Neural cell (in vitro differentiated cells): ENCODE measurements at regions not wholly inside any gene's neighbourhood (a gene's known extent, or its start where the extent isn't known, plus 50 kb on each side); places are given as distances from the start of the nearest gene placed in this dataset.

ENCODE experiments used
- H2AFZ ChIP-seq: fragments of 200-600, 300-800 bp; sonication (generic), shearing (Covaris generic); 2 replicates; pipeline ENCODE4 v1.6.0; 2014; ENCODE audit warnings: low read depth, mild to moderate bottlenecking, antibody characterized with exemption, low read length, moderate library complexity
- H3F3A ChIP-seq: fragments of 200-600 bp; shearing (Covaris generic); 2 replicates; pipeline ENCODE4 v1.6.1; 2016; ENCODE audit warnings: mild to moderate bottlenecking, moderate library complexity, mixed read lengths, antibody characterized with exemption, low read length; ENCODE audit not compliant: insufficient read depth, poor library complexity, severe bottlenecking
- H3K27ac ChIP-seq: fragments of 200-600, 300-800 bp; sonication (generic), shearing (Covaris generic); 2 replicates; pipeline ENCODE4 v1.5.1; 2014; ENCODE audit warnings: mild to moderate bottlenecking, low read length, moderate library complexity
- H3K27me3 ChIP-seq: fragments of 300-800, 200-600 bp; sonication (generic), shearing (Covaris generic); 2 replicates; pipeline ENCODE4 v1.6.0; 2014; ENCODE audit warnings: mild to moderate bottlenecking, low read depth, low read length, moderate library complexity; ENCODE audit not compliant: insufficient read depth
- H3K36me3 ChIP-seq: fragments of 300-800, 200-600 bp; sonication (generic), shearing (Covaris generic); 2 replicates; pipeline ENCODE4 v1.5.1; 2014; ENCODE audit warnings: mild to moderate bottlenecking, antibody characterized with exemption, low read length, moderate library complexity; ENCODE audit not compliant: insufficient read depth
- H3K4me2 ChIP-seq: fragments of 300-800, 200-600 bp; sonication (generic), shearing (Covaris generic); 2 replicates; pipeline ENCODE4 v1.6.0; 2014; ENCODE audit warnings: mild to moderate bottlenecking, low read length
- H3K4me3 ChIP-seq: fragments of 300-800, 200-600 bp; sonication (generic), shearing (Covaris generic); 2 replicates; pipeline ENCODE4 v1.5.1; 2014; ENCODE audit warnings: mild to moderate bottlenecking, low read length, moderate library complexity
- H3K79me2 ChIP-seq: fragments of 200-600 bp; shearing (Covaris generic); replicated peaks from 2 replicates; pipeline ENCODE4 v1.6.0; 2014; ENCODE audit warnings: mild to moderate bottlenecking, low read length, moderate library complexity; ENCODE audit not compliant: insufficient read depth
- H3K9ac ChIP-seq: fragments of 300-800, 200-600 bp; sonication (generic), shearing (Covaris generic); 2 replicates; pipeline ENCODE4 v1.6.1; 2016; ENCODE audit warnings: mild to moderate bottlenecking, low read length, mixed read lengths
- H3K9me2 ChIP-seq: fragments of 200-600 bp; shearing (Covaris generic); 2 replicates; pipeline ENCODE4 v1.6.1; 2016; ENCODE audit warnings: mild to moderate bottlenecking, low read length, mixed read lengths; ENCODE audit not compliant: insufficient read depth
- H3K9me3 ChIP-seq: fragments of 200-600, 300-800 bp; sonication (generic), shearing (Covaris generic); 2 replicates; pipeline ENCODE4 v1.6.1; 2016; ENCODE audit warnings: mild to moderate bottlenecking, mixed run types, low read length, moderate library complexity, mixed read lengths
- H4K20me1 ChIP-seq: fragments of 200-600 bp; shearing (Covaris generic); 2 replicates; pipeline ENCODE4 v1.6.1; 2016; ENCODE audit warnings: mild to moderate bottlenecking, mixed run types; ENCODE audit not compliant: insufficient read depth
- CTCF ChIP-seq: fragments of 450-650 bp; IDR thresholded peaks from 2 replicates; pipeline ENCODE4 v1.5.1; 2014; ENCODE audit warnings: antibody characterized with exemption, mild to moderate bottlenecking, moderate library complexity; ENCODE audit not compliant: poor library complexity, severe bottlenecking
- EP300 ChIP-seq: fragments of 450-650 bp; conservative IDR thresholded peaks from 2 replicates; pipeline ENCODE4 v1.6.1; 2014; ENCODE audit warnings: antibody characterized with exemption, mild to moderate bottlenecking, moderate library complexity; ENCODE audit not compliant: poor library complexity, severe bottlenecking
- EZH2 ChIP-seq: fragments of 200-600, 300-800 bp; shearing (Covaris generic), sonication (generic); IDR thresholded peaks from 2 replicates; pipeline ENCODE4 v1.6.1; 2014; ENCODE audit warnings: antibody characterized with exemption, low read length, borderline replicate concordance, mild to moderate bottlenecking; ENCODE audit not compliant: insufficient read depth, poor library complexity, severe bottlenecking
- MXI1 ChIP-seq: fragments of 450-650 bp; conservative IDR thresholded peaks from 2 replicates; pipeline ENCODE4 v1.6.1; 2014; ENCODE audit warnings: antibody characterized with exemption, mild to moderate bottlenecking; ENCODE audit not compliant: poor library complexity, severe bottlenecking
- POLR2AphosphoS5 ChIP-seq: IDR thresholded peaks from 2 replicates; pipeline ENCODE4 v1.6.1; 2012
- RAD21 ChIP-seq: fragments of 450-650 bp; conservative IDR thresholded peaks from 2 replicates; pipeline ENCODE4 v1.6.1; 2014; ENCODE audit warnings: antibody characterized with exemption, mild to moderate bottlenecking, moderate library complexity
- REST ChIP-seq: IDR thresholded peaks from 2 replicates; pipeline ENCODE4 v1.6.1; 2012; ENCODE audit warnings: borderline replicate concordance
- SMC3 ChIP-seq: fragments of 450-650 bp; conservative IDR thresholded peaks from 2 replicates; pipeline ENCODE4 v1.6.1; 2014; ENCODE audit warnings: antibody characterized with exemption, mild to moderate bottlenecking, moderate library complexity; ENCODE audit not compliant: poor library complexity
- TAF1 ChIP-seq: IDR thresholded peaks from 2 replicates; pipeline ENCODE4 v1.6.1; 2012; ENCODE audit warnings: low read depth

GRCh38 chr2:204268971-204269370 is 276.3 kb upstream of the PARD3B start:
- Histone ChIP-seq H3K36me3 (no peaks in the 10 kb centered on the region), H3K4me3 (no peak overlapping the region), H3K9me2 (no peaks in the 10 kb centered on the region), H3K9me3 (no peaks in the 10 kb centered on the region), H3K79me2 (no peaks in the 10 kb centered on the region), H3K4me2 (no peak overlapping the region), H3K9ac (no peak overlapping the region), H2AFZ (no peak overlapping the region), H4K20me1 (no peaks in the 10 kb centered on the region), H3F3A (peaks cover 3% of the 10 kb centered on the region), H3K27me3 (no peaks in the 10 kb centered on the region), H3K27ac (no peak overlapping the region)
- TF ChIP-seq SMC3 (no peak), MXI1 (no peak), EZH2 (no peak), RAD21 (no peak), POLR2AphosphoS5 (no peak), REST (no peak), CTCF (no peak), TAF1 (no peak), EP300 (no peak)

- Histone ChIP-seq H3K9me3 (no peaks in the 10 kb centered on the region), H3F3A (no peaks in the 10 kb centered on the region), H3K4me3 (no peak overlapping the region), H4K20me1 (no peaks in the 10 kb centered on the region), H2AFZ (no peak overlapping the region), H3K4me2 (no peak overlapping the region), H3K36me3 (no peaks in the 10 kb centered on the region), H3K9ac (no peak overlapping the region), H3K27me3 (no peaks in the 10 kb centered on the region), H3K27ac (no peak overlapping the region), H3K9me2 (no peaks in the 10 kb centered on the region), H3K79me2 (no peaks in the 10 kb centered on the region)
- TF ChIP-seq MXI1: no peak
- no peak for TF ChIP-seq CTCF
Observed at GRCh38 chr2:204272089-204272488, 273.2 kb upstream of the PARD3B start.
